WTC11 (cell line): ENCODE measurements at regions not wholly inside any gene's neighbourhood (a gene's known extent, or its start where the extent isn't known, plus 50 kb on each side); places are given as distances from the start of the nearest gene placed in this dataset.

ENCODE experiments used
- ATF2 ChIP-seq: sonication (generic); formaldehyde crosslinking; IDR thresholded peaks from 2 replicates; pipeline ENCODE4 v1.8.1; 2022; ENCODE audit warnings: low read depth, missing genetic modification reagents, borderline replicate concordance
- CBFB ChIP-seq: sonication (generic); formaldehyde crosslinking; IDR thresholded peaks from 2 replicates; pipeline ENCODE4 v1.8.1; 2022; ENCODE audit warnings: mild to moderate bottlenecking, low read depth, missing genetic modification reagents
- CTCF ChIP-seq: fragments of 200-600 bp; IDR thresholded peaks from 2 replicates; pipeline ENCODE4 v1.8.0; 2022; ENCODE audit warnings: antibody characterized with exemption
- MAX ChIP-seq: sonication (generic); formaldehyde crosslinking; IDR thresholded peaks from 2 replicates; pipeline ENCODE4 v1.8.0; 2022; ENCODE audit warnings: mild to moderate bottlenecking, missing genetic modification reagents
- NFYB ChIP-seq: sonication (generic); formaldehyde crosslinking; conservative IDR thresholded peaks from 2 replicates; pipeline ENCODE4 v1.8.0; 2022; ENCODE audit warnings: low read depth, missing genetic modification reagents
- USF1 ChIP-seq: sonication (generic); formaldehyde crosslinking; IDR thresholded peaks from 2 replicates; pipeline ENCODE4 v1.8.0; 2022; ENCODE audit warnings: mild to moderate bottlenecking, missing genetic modification reagents
- USF2 ChIP-seq: sonication (generic); formaldehyde crosslinking; IDR thresholded peaks from 2 replicates; pipeline ENCODE4 v1.8.1; 2023; ENCODE audit warnings: mild to moderate bottlenecking, missing genetic modification reagents, moderate library complexity

- TF ChIP-seq CTCF (no peak), MAX (no peak), CBFB (CRISPR knock-in tag) (no peak), USF1 (CRISPR knock-in tag) (no peak), USF2 (CRISPR knock-in tag) (no peak), NFYB (CRISPR knock-in tag) (no peak), ATF2 (CRISPR knock-in tag) (no peak)
Observed at GRCh38 chr10:131724169-131724545, 176.7 kb upstream of the PPP2R2D start.
